Heart left ventricle (tissue), 16 donors: ENCODE measurements at regions not wholly inside any gene's neighbourhood (a gene's known extent, or its start where the extent isn't known, plus 50 kb on each side); places are given as distances from the start of the nearest gene placed in this dataset.
A peak's percentile ranks its signal among the peaks of the same experiment; 100 is the strongest.
"Not testable (repeated sequence)": the region's sequence is repeated elsewhere in the genome, so short reads cannot be mapped to it uniquely, and the experiment has no call there.

Experiments
- ATAC-seq, 4 donors: fragments of 200-7000 bp; cut with Tn5 transposase; one replicate each; pipeline ENCODE4 v1.9.1; 2020 to 2022; ENCODE audit warnings: moderate library complexity in 4 of 4, mild to moderate bottlenecking in 3 of 4, moderate number of reproducible peaks in 1 of 4
- DNase-seq, 5 donors: peaks; one replicate each; pipeline ENCODE4 v3.0.0-alpha.2; 2020
- H3K27ac ChIP-seq, 12 donors: fragments of 200-600 bp; sonication (generic) in 4 of 12; one replicate each; pipeline versions ENCODE4 v1.5.0 to v1.8.0; 2016 to 2022; ENCODE audit warnings: mild to moderate bottlenecking in 2 of 12
- H3K27me3 ChIP-seq, 9 donors: fragments of 200-600 bp; sonication (generic) in 2 of 9; one replicate each; pipeline versions ENCODE4 v1.5.1 to v1.8.0; 2016 to 2022; ENCODE audit warnings: mild to moderate bottlenecking in 3 of 9
- H3K36me3 ChIP-seq, 9 donors: fragments of 200-600 bp; sonication (generic) in 2 of 9; one replicate each; pipeline versions ENCODE4 v1.5.0 to v1.8.0; 2018 to 2022; ENCODE audit warnings: mild to moderate bottlenecking in 2 of 9
- H3K4me1 ChIP-seq, 12 donors: fragments of 200-600 bp; sonication (generic) in 4 of 12; one replicate each; pipeline versions ENCODE4 v1.5.0 to v1.8.0; 2016 to 2022; ENCODE audit warnings: mild to moderate bottlenecking in 3 of 12
- H3K4me3 ChIP-seq, 12 donors: fragments of 200-600 bp; sonication (generic) in 4 of 12; one replicate each; pipeline versions ENCODE4 v1.5.0 to v1.8.0; 2017 to 2022; ENCODE audit warnings: mild to moderate bottlenecking in 9 of 12, moderate library complexity in 4 of 12
- H3K9me3 ChIP-seq, 12 donors: fragments of 200-600 bp; sonication (generic) in 4 of 12; one replicate each; pipeline versions ENCODE4 v1.5.0 to v1.8.0; 2016 to 2022; ENCODE audit warnings: mild to moderate bottlenecking in 1 of 12
- CTCF ChIP-seq, 12 donors: fragments of 200-600 bp; sonication (generic) in 4 of 12; IDR thresholded peaks; one replicate each; pipeline versions ENCODE4 v1.5.0 to v1.8.0; 2018 to 2022; ENCODE audit warnings: antibody characterized with exemption in 12 of 12, mild to moderate bottlenecking in 5 of 12
- POLR2A ChIP-seq, 2 donors: fragments of 450-650 bp; IDR thresholded peaks; one replicate each; pipeline ENCODE4 v1.6.1; 2017; ENCODE audit warnings: antibody characterized with exemption in 2 of 2, mild to moderate bottlenecking in 2 of 2, moderate library complexity in 2 of 2
- WGBS, 4 donors: extraction: QIAGEN DNeasy Blood & Tissue Kit in 2 of 4; methylation state at CpG; one replicate each; pipeline versions ENCODE4 v1.1.5 to v1.1.7; 2013 to 2018; 5-methylcytosine and 5-hydroxymethylcytosine counted together
- intact Hi-C, 10 donors: fragments of 100-400 bp; cut with DNase I; formaldehyde crosslinking; loops; one replicate each; pipeline versions ENCODE4 v1.11.1 to v1.14.2; 2022
- donor health status: ischemic (EF 13 %, LVEDD 7.1; RV severe dilation, severe dysfunction).
- donor health status: healthy with polysubstance abuse.
- donor health status: DM: no; HTN: yes; CAD: no.
- donor health status: DM: no; HTN: no; CAD: no.
- donor health status: ischemic (EF 25% LVEDD 6.9; RV normal size, moderate dysfunction).
- donor health status: ischemic (EF 25% LVEDD 5.7; RV mildly dilated, moderate dysfunction).
- donor health status: healthy.
- donor health status: DM: yes; HTN: yes; CAD: no.
- donor health status: ischemic (EF 35%, LVEDD 5.7; RV mildly dilated, moderate dysfunction).
- donor health status: nonischemic (EF 11% LVEDD 7.7; RV severe dilation, severe dysfunction).
- donor health status: DM: yes; HTN: yes; CAD: no.
- donor health status: PGD.
- donor health status: ischemic (EF 29% LVEDD 5.4; RV normal size, mild dysfunction).
- donor health status: nonischemic (EF 23%, LVEDD 6.1; RV moderate dilation, normal function).

- Histone ChIP-seq H3K27ac (peak overlapping the region; percentile 44 to 82 (median 68)), H3K36me3 (no peaks in the 10 kb centered on the region), H3K9me3 (peaks cover 0 to 6% (median 0%) of the 10 kb centered on the region in 12 donors), H3K4me3 (no peak overlapping the region), H3K4me1 (peaks cover 0 to 19% (median 2%) of the 10 kb centered on the region in 12 donors), H3K27me3 (no peaks in the 10 kb centered on the region)
- 52 to 61% (median 56%) methylated on average over 3 of the region's 3 CpGs for WGBS, 4 donors
- intact Hi-C loops = loop anchor here in 1 of 10 donors (5.0 kb wide), 1 partner anchor 38 kb away; no protein-coding TSS in a partner anchor
- TF ChIP-seq POLR2A (IDR thresholded peaks at IDR 0.05) = no peak
- no peak for TF ChIP-seq CTCF (IDR thresholded peaks at IDR 0.05)
- peak; percentile 88 to 96 (median 95) for ATAC-seq
- DNase-seq = peak in 3 of 5 donors; percentile 28 to 53 (median 38)
Observed at GRCh38 chr4:121594796-121595526, 101.8 kb downstream of the ANXA5 start.

GRCh38 chr4:121593760-121594159 lies 103.0 kb downstream of the ANXA5 start:
- TF ChIP-seq POLR2A (IDR thresholded peaks at IDR 0.05) (no peak), CTCF (IDR thresholded peaks at IDR 0.05) (no peak)
- no peak for ATAC-seq
- H3K27ac ChIP-seq = no peak overlapping the region
- no peak for DNase-seq
- H3K4me3 ChIP-seq = no peak overlapping the region
- peaks cover 0 to 6% (median 0%) of the 10 kb centered on the region in 12 donors for H3K9me3 ChIP-seq
- H3K36me3 ChIP-seq = no peaks in the 10 kb centered on the region
- H3K4me1 ChIP-seq = peaks cover 0 to 19% (median 2%) of the 10 kb centered on the region in 12 donors
- intact Hi-C loops = loop anchor here in 1 of 10 donors (5.0 kb wide), 1 partner anchor 36 kb away; no protein-coding TSS in a partner anchor
- peaks cover 0 to 6% (median 0%) of the 10 kb centered on the region in 9 donors for H3K27me3 ChIP-seq

- not testable (repeated sequence) for DNase-seq, H3K27ac ChIP-seq, H3K27me3 ChIP-seq, H3K9me3 ChIP-seq, H3K36me3 ChIP-seq, ATAC-seq, H3K4me3 ChIP-seq
- intact Hi-C loops = loop anchor here in 1 of 10 donors (5.0 kb wide), 1 partner anchor 35 kb away; no protein-coding TSS in a partner anchor
- 74 to 96% (median 93%) methylated on average over 3 of the region's 3 CpGs for WGBS, 4 donors
- H3K4me1 ChIP-seq = peaks cover 0 to 19% (median 0%) of the 10 kb centered on the region in 12 donors
Observed at GRCh38 chr4:121592257-121592656, 104.5 kb downstream of the ANXA5 start.

GRCh38 chr4:121584836-121585235 lies 111.9 kb downstream of the ANXA5 start:
- Histone ChIP-seq H3K36me3 (no peaks in the 10 kb centered on the region), H3K9me3 (no peaks in the 10 kb centered on the region), H3K4me3 (no peak overlapping the region), H3K27me3 (peaks cover 0 to 6% (median 0%) of the 10 kb centered on the region in 9 donors), H3K27ac (no peak overlapping the region), H3K4me1 (peaks cover 0 to 7% (median 0%) of the 10 kb centered on the region in 12 donors)
- no peak for TF ChIP-seq POLR2A (IDR thresholded peaks at IDR 0.05)
- no peak for TF ChIP-seq CTCF (IDR thresholded peaks at IDR 0.05)
- ATAC-seq (no peak), DNase-seq (no peak)
- intact Hi-C loops = no loop called here
- 71 to 85% (median 80%) methylated on average over 1 of the region's 1 CpG for WGBS, 4 donors
